Psoas muscle (tissue), 7 donors: ENCODE measurements at regions not wholly inside any gene's neighbourhood (a gene's known extent, or its start where the extent isn't known, plus 50 kb on each side); places are given as distances from the start of the nearest gene placed in this dataset.

ENCODE experiments used
- ATAC-seq, 4 donors: fragments of 200-7000 bp; cut with Tn5 transposase; one replicate each; pipeline ENCODE4 v1.9.1; 2020; ENCODE audit warnings: moderate library complexity in 3 of 4, mild to moderate bottlenecking in 2 of 4
- DNase-seq, 2 donors: peaks; one replicate each; pipeline ENCODE4 v3.0.0-alpha.2; 2020
- H3K27ac ChIP-seq: fragments of 200-600 bp; one replicate; pipeline ENCODE4 v1.8.0; 2022
- H3K27me3 ChIP-seq, 3 donors: fragments of 200-600 bp in 1 of 3; one replicate each; pipeline versions ENCODE4 v1.6.1 to v1.8.0; 2013 to 2022; ENCODE audit warnings: low read length in 2 of 3, mild to moderate bottlenecking in 2 of 3, moderate library complexity in 1 of 3; ENCODE audit not compliant: insufficient read depth in 3 of 3
- H3K36me3 ChIP-seq, 2 donors: fragments of 200-600 bp in 1 of 2; one replicate each; pipeline versions ENCODE4 v1.6.1 to v1.8.0; 2013 to 2022; ENCODE audit warnings: low read depth in 1 of 2, mild to moderate bottlenecking in 1 of 2, moderate library complexity in 1 of 2; ENCODE audit not compliant: insufficient read depth in 1 of 2
- H3K4me1 ChIP-seq: fragments of 200-600 bp; one replicate; pipeline ENCODE4 v1.8.0; 2022
- H3K4me3 ChIP-seq: fragments of 200-600 bp; one replicate; pipeline ENCODE4 v1.8.0; 2022; ENCODE audit warnings: mild to moderate bottlenecking
- H3K9me3 ChIP-seq: fragments of 200-600 bp; one replicate; pipeline ENCODE4 v1.8.0; 2022
- WGBS, 3 donors: extraction: QIAGEN DNeasy Blood & Tissue Kit; methylation state at CpG; one replicate each; pipeline versions ENCODE4 v1.1.6 to v1.1.7; 2013; 5-methylcytosine and 5-hydroxymethylcytosine counted together
- intact Hi-C, 2 donors: fragments of 100-400 bp; cut with DNase I; formaldehyde crosslinking; loops; one replicate each; pipeline versions ENCODE4 v1.11.0 to v1.14.2; 2022
- TF ChIP-seq, protein P1 (sequence below): fragments of 200-600 bp; IDR thresholded peaks from one replicate; pipeline ENCODE4 v1.8.0; 2022; ENCODE audit warnings: antibody characterized with exemption
- donor health status: healthy with polysubstance abuse.
- donor health status: DM: no; HTN: no; CAD: no; lungs with moderate emphysema.
- donor health status: Bipolar disorder and iron deficiency.
- donor health status: healthy.
- donor health status: DM: yes; HTN: yes; CAD: no.
- donor health status: DM: no; HTN: no; CAD: no.
- donor health status: DM: yes; HTN: yes; CAD: no.

DNA sequence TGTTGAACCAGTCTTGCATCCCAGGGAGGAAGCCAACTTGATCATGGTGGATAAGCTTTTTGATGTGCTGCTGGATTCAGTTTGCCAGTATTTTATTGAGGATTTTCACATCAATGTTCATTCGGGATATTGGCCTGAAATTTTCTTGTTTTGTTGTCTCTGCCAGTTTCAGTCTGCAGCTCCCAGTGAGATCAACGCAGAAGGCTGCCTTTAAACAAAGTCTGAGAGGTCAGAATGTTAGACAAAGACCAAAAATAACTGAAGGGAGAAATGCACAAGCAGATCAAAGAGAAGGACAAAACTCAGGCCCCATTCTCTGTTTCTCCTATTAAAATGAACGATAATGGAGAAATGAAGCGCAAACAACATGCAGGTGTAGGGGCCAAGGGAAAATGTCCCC, 170.4 kb downstream of the NHLRC3 start:
- DNase-seq, result no peak
- H3K27ac ChIP-seq, result no peak overlapping the region

DNA sequence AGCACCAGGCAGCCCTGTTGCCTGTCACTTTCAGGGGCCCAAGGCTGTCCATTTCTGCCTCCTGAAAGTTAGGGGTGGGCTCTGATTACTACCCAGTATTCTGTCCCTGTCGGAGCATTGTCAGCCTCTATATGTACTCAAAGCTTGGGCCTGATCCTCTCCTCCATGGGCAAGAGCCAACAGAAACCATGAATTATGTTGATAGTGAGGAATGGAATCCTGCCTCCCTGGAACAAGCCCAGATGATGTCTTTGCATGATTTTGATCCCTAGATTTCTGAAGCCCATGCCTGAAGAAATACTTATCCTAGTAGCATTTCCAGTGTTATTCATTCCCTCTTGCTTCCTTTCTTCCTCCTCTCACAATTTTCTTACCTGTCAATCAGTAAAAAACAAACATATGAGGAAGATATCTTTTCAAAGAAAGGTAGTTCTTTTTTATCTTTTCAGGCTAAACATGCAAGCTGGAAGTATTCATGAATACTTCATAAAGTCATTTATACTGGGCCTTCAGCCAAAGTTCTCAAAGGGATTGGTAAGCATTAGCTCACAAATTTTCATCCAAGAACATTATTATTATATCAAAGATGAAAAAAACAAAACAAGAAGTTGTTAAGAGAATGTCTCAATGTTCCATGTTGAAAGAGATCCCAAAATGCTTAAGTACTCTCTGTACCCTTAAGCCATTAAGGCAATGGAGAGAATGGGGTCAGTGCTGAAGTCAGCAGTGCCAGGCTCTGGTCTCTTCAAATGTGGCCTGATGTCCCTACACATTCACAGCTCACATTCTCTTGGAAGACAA, 171.7 kb downstream of the NHLRC3 start:
- no peak for DNase-seq
- ATAC-seq, result no peak
- intact Hi-C loops, result no loop called here
- Histone ChIP-seq H3K36me3 (no peaks in the 10 kb centered on the region), H3K4me3 (no peak overlapping the region), H3K27ac (no peak overlapping the region), H3K9me3 (no peaks in the 10 kb centered on the region), H3K27me3 (no peaks in the 10 kb centered on the region), H3K4me1 (no peaks in the 10 kb centered on the region)
- WGBS, 3 donors, result 71 to 84% (median 80%) methylated on average over 1 of the region's 1 CpG
- TF ChIP-seq, protein P1, sequence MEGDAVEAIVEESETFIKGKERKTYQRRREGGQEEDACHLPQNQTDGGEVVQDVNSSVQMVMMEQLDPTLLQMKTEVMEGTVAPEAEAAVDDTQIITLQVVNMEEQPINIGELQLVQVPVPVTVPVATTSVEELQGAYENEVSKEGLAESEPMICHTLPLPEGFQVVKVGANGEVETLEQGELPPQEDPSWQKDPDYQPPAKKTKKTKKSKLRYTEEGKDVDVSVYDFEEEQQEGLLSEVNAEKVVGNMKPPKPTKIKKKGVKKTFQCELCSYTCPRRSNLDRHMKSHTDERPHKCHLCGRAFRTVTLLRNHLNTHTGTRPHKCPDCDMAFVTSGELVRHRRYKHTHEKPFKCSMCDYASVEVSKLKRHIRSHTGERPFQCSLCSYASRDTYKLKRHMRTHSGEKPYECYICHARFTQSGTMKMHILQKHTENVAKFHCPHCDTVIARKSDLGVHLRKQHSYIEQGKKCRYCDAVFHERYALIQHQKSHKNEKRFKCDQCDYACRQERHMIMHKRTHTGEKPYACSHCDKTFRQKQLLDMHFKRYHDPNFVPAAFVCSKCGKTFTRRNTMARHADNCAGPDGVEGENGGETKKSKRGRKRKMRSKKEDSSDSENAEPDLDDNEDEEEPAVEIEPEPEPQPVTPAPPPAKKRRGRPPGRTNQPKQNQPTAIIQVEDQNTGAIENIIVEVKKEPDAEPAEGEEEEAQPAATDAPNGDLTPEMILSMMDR, result no peak

More for the DNA sequence above, 170.4 kb downstream of the NHLRC3 start:
- H3K9me3 ChIP-seq, result no peaks in the 10 kb centered on the region
- WGBS, 3 donors, result 74 to 86% (median 76%) methylated on average over 4 of the region's 4 CpGs
- ATAC-seq, result no peak
- H3K27me3 ChIP-seq, result no peaks in the 10 kb centered on the region
- no peak overlapping the region for H3K4me3 ChIP-seq
- intact Hi-C loops, result no loop called here
- no peaks in the 10 kb centered on the region for H3K36me3 ChIP-seq
- TF ChIP-seq, protein P1, result no peak
- no peaks in the 10 kb centered on the region for H3K4me1 ChIP-seq

DNA sequence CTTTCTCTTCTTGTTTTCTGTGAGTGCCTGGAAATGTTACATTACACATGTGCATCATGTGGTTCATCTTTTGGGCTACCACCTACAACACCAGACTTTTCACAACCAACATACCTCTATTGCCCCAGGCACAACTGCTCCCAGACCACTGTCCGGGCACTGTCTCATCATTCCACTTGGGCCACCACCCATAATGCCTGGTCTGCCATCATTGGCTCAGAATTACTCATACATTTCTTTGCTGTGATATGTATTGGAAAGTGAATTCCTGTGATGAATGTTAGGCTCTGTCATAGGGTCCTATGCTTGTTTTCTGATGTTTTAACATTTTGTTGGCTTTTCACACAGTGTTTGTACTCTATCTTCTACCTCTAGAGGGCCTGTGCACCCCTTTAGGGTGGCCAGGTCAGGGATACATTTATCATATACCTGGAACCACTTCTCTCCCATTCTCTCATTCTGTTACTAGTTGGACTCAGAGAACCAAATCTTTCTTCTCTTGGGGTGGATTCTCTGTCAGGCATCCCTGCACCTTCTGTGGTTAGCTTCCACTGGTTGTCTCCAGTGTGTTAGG, 172.8 kb downstream of the NHLRC3 start:
- 97 to 100% (median 97%) methylated on average over 1 of the region's 1 CpG for WGBS, 3 donors
- intact Hi-C loops, result no loop called here
- TF ChIP-seq, protein P1, result no peak
- no peaks in the 10 kb centered on the region for H3K4me1 ChIP-seq
- DNase-seq, result no peak
- H3K9me3 ChIP-seq, result no peaks in the 10 kb centered on the region
- no peak overlapping the region for H3K4me3 ChIP-seq
- H3K27ac ChIP-seq, result no peak overlapping the region
- H3K36me3 ChIP-seq, result no peaks in the 10 kb centered on the region
- no peaks in the 10 kb centered on the region for H3K27me3 ChIP-seq
- ATAC-seq, result no peak

DNA sequence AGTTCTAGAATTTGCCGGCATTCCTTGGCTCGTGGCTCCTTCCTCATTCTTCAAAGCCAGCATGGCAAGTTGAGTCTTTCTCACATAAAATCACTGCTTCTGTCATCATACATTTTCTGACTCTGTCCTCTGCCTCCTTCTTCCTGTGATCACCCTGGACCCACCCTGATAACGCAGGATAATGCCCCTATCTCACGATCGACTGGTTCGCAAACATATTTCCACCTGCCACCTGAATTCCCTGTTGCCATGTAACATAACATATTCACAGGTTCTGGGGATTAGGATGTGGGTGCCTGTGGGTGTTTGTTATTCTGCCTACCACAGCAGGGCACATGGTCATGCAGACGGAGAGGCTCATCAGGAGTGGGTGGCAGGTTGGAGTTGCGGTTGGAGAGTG, 177.7 kb downstream of the NHLRC3 start:
- intact Hi-C loops, result no loop called here
- TF ChIP-seq, protein P1, result no peak
- WGBS, 3 donors, result 93 to 96% (median 93%) methylated on average over 8 of the region's 8 CpGs
- DNase-seq, result no peak
- no peak for ATAC-seq
- H3K27ac ChIP-seq, result no peak overlapping the region
- H3K4me3 ChIP-seq, result no peak overlapping the region
- H3K36me3 ChIP-seq, result no peaks in the 10 kb centered on the region
- H3K4me1 ChIP-seq, result no peaks in the 10 kb centered on the region
- no peaks in the 10 kb centered on the region for H3K9me3 ChIP-seq
- no peaks in the 10 kb centered on the region for H3K27me3 ChIP-seq
